Lung (tissue), 11 donors: ENCODE measurements at regions not wholly inside any gene's neighbourhood (a gene's known extent, or its start where the extent isn't known, plus 50 kb on each side); places are given as distances from the start of the nearest gene placed in this dataset.

Experiments used
- ATAC-seq: fragments of 200-7000 bp; cut with Tn5 transposase; one replicate; pipeline ENCODE4 v1.9.1; 2020; ENCODE audit warnings: moderate number of reproducible peaks; ENCODE audit not compliant: insufficient read depth, low FRiP score
- DNase-seq, 3 donors: peaks; one replicate each; pipeline ENCODE4 v3.0.0-alpha.2; 2013 to 2017
- H3K27ac ChIP-seq, 2 donors: one replicate each; pipeline ENCODE4 v1.5.1; 2013; ENCODE audit warnings: mild to moderate bottlenecking in 2 of 2, moderate library complexity in 2 of 2, control low read depth in 1 of 2, inconsistent platforms in 1 of 2, low read depth in 1 of 2, low read length in 1 of 2
- H3K27me3 ChIP-seq, 3 donors: one replicate each; pipeline ENCODE4 v1.5.1; 2013; ENCODE audit warnings: low read length in 2 of 3; ENCODE audit not compliant: control insufficient read depth in 3 of 3, insufficient read depth in 3 of 3
- H3K36me3 ChIP-seq, 4 donors: one replicate each; pipeline ENCODE4 v1.5.1; 2013; ENCODE audit warnings: low read length in 4 of 4, mild to moderate bottlenecking in 1 of 4, moderate library complexity in 1 of 4; ENCODE audit not compliant: control insufficient read depth in 4 of 4, insufficient read depth in 4 of 4
- H3K4me1 ChIP-seq, 5 donors: one replicate each; pipeline ENCODE4 v1.5.1; 2013; ENCODE audit warnings: low read length in 5 of 5, mild to moderate bottlenecking in 2 of 5, moderate library complexity in 1 of 5; ENCODE audit not compliant: control insufficient read depth in 5 of 5, insufficient read depth in 5 of 5
- H3K4me3 ChIP-seq: one replicate; pipeline ENCODE4 v1.5.1; 2013; ENCODE audit warnings: mild to moderate bottlenecking, control low read depth, moderate library complexity
- H3K9ac ChIP-seq, 2 donors: one replicate each; pipeline ENCODE4 v1.5.1; 2013; ENCODE audit warnings: low read length in 2 of 2, control low read depth in 1 of 2; ENCODE audit not compliant: insufficient read depth in 1 of 2
- H3K9me3 ChIP-seq, 4 donors: one replicate each; pipeline ENCODE4 v1.5.1; 2013; ENCODE audit warnings: low read length in 3 of 4, mild to moderate bottlenecking in 1 of 4, moderate library complexity in 1 of 4; ENCODE audit not compliant: control insufficient read depth in 4 of 4, insufficient read depth in 3 of 4
- WGBS, 2 donors: extraction: QIAGEN DNeasy Blood & Tissue Kit; methylation state at CpG; one replicate each; pipeline ENCODE4 v1.1.7; 2013; 5-methylcytosine and 5-hydroxymethylcytosine counted together
- TF ChIP-seq, protein P1 (sequence below): IDR thresholded peaks from 2 replicates; pipeline ENCODE4 v1.5.1; 2012; ENCODE audit warnings: mild to moderate bottlenecking; ENCODE audit errors: control extremely low read depth, extremely low read depth
- donor health status: control.
- donor health status: control.
- donor health status: Bipolar disorder and iron deficiency.
- donor health status: healthy.
- donor health status: DM: yes; HTN: yes; CAD: no.

DNA sequence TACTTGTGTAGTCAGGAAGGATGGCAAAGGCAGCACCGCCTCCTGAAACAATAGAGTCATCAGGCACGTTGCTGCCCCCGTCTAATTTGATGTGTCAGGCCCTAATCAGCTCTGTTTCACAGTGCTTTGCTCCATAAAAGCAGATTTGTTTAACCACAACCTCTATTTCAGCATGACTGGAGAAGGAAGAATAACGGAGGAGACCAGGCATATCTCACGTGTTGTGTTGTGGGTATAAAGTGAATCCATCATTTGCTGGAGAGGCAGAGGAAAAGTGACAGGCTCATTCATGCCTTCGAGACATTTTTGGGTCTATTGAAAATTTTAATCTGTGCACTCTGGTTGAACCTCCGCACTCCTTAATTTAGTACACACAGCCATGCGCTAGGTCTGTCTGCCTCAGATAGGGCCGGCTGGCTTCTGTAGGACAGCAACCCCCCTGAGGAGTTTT lies 940.4 kb upstream of the SLC10A2 start:
- DNase-seq = no peak
- H3K9me3 ChIP-seq = no peaks in the 10 kb centered on the region
- H3K36me3 ChIP-seq = no peaks in the 10 kb centered on the region
- ATAC-seq = no peak
- no peaks in the 10 kb centered on the region for H3K27me3 ChIP-seq
- no peak overlapping the region for H3K27ac ChIP-seq
- H3K4me1 ChIP-seq = peaks cover 0 to 6% (median 0%) of the 10 kb centered on the region in 5 donors
- H3K4me3 ChIP-seq = no peak overlapping the region
- TF ChIP-seq, protein P1, sequence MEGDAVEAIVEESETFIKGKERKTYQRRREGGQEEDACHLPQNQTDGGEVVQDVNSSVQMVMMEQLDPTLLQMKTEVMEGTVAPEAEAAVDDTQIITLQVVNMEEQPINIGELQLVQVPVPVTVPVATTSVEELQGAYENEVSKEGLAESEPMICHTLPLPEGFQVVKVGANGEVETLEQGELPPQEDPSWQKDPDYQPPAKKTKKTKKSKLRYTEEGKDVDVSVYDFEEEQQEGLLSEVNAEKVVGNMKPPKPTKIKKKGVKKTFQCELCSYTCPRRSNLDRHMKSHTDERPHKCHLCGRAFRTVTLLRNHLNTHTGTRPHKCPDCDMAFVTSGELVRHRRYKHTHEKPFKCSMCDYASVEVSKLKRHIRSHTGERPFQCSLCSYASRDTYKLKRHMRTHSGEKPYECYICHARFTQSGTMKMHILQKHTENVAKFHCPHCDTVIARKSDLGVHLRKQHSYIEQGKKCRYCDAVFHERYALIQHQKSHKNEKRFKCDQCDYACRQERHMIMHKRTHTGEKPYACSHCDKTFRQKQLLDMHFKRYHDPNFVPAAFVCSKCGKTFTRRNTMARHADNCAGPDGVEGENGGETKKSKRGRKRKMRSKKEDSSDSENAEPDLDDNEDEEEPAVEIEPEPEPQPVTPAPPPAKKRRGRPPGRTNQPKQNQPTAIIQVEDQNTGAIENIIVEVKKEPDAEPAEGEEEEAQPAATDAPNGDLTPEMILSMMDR = no peak
- H3K9ac ChIP-seq = no peak overlapping the region
- WGBS, 2 donors = 78 to 85% methylated on average over 9 of the region's 9 CpGs

DNA sequence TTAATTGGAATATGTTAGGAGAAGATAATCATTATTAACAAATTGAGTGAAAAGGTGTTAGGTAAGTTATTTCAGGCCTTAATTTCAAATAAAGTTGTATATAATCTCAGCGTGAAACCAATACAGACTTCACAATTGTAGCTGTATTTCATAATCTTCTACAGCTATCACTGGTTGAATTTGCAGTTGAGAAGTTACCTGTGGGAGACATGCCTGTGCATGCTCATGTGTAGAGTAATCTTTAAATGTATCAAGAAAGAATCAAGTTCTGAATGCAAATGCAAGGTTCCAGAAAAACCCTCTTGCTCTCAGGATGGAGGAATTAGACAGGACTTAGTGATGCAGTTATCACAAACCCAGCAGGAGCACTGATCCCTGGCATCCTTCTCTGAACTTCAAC lies 938.4 kb upstream of the SLC10A2 start:
- H3K27me3 ChIP-seq = no peaks in the 10 kb centered on the region
- no peak overlapping the region for H3K27ac ChIP-seq
- H3K36me3 ChIP-seq = no peaks in the 10 kb centered on the region
- WGBS, 2 donors = 93% methylated on average over 1 of the region's 1 CpG
- ATAC-seq (no peak), DNase-seq (no peak)
- no peak overlapping the region for H3K4me3 ChIP-seq
- H3K9me3 ChIP-seq = no peaks in the 10 kb centered on the region
- TF ChIP-seq, protein P1 = no peak
- H3K9ac ChIP-seq = no peak overlapping the region
- peaks cover 0 to 6% (median 0%) of the 10 kb centered on the region in 5 donors for H3K4me1 ChIP-seq

DNA sequence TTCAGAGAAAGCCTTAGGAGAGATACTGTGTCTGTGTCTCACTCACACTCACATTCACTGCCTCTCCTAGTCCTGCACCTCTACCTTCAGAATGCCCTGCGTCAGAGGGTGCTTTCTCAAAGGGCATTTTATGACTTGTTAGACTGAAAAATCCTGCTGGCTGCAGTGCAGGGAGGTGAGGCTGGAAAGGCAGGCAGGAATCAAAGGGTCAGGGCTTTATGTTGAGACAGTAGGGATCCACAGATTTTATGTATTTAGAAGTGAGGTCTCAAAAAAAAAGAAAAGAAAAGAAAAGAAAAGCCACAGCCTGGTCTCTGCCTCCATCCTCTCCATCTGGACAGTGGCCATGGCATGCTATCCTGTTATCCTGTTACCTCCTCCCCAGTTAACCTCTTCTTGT lies 936.0 kb upstream of the SLC10A2 start:
- no peaks in the 10 kb centered on the region for H3K27me3 ChIP-seq
- H3K4me1 ChIP-seq = peaks cover 0 to 6% (median 0%) of the 10 kb centered on the region in 5 donors
- TF ChIP-seq, protein P1 = no peak
- no peak overlapping the region for H3K9ac ChIP-seq
- H3K9me3 ChIP-seq = no peaks in the 10 kb centered on the region
- H3K27ac ChIP-seq = no peak overlapping the region
- no peaks in the 10 kb centered on the region for H3K36me3 ChIP-seq
- ATAC-seq (no peak), DNase-seq (no peak)
- WGBS, 2 donors = 64 to 74% methylated on average over 1 of the region's 1 CpG
- H3K4me3 ChIP-seq = no peak overlapping the region

DNA sequence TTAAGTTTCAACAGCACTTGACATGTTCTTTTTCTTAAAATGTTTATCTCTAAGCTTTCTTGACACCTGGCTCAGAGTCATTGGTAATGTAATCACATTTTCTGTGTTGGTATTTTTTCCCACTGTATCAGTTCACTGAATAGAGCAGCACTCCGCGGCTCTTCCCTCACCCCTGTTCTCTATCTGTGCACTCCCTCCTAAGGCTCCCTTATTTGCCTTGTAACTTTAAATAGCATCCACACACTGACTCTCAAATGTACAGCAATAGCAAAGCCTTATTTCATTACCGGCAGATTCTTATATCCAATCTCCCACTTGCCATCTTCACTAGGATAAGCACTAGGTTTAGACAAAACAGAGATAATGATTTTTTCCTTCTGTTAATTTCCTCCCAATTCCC lies 935.5 kb upstream of the SLC10A2 start:
- H3K9me3 ChIP-seq = no peaks in the 10 kb centered on the region
- H3K27me3 ChIP-seq = no peaks in the 10 kb centered on the region
- H3K27ac ChIP-seq = no peak overlapping the region
- H3K4me3 ChIP-seq = no peak overlapping the region
- DNase-seq (no peak), ATAC-seq (no peak)
- H3K4me1 ChIP-seq = peaks cover 0 to 6% (median 0%) of the 10 kb centered on the region in 5 donors
- no peak overlapping the region for H3K9ac ChIP-seq
- WGBS, 2 donors = 72 to 79% methylated on average over 3 of the region's 3 CpGs
- H3K36me3 ChIP-seq = no peaks in the 10 kb centered on the region
- TF ChIP-seq, protein P1 = no peak
